ENCODE measurements at regions not wholly inside any gene's neighbourhood (a gene's known extent, or its start where the extent isn't known, plus 50 kb on each side); places are given as distances from the start of the nearest gene placed in this dataset.

DNA sequence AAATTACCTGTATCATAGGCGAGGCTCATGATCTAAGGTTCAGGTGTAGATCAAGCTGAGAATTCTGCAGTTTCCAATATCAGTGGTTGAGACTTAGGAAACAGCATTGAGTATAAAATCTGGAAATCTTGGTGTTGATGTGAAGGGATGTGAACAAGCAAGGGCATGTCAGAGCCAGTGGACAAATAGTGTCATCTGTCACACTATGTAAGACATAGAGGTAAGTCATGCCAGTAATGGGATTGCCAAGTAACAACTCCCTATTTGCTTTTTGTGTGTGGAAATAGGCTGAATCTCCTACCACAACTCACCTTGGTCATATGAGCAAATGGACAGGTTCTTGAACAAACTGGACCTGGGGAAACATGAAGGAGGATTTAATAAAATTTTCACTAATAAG lies 334.5 kb upstream of the EMCN start:
- no peak overlapping the region for H3K4me2 ChIP-seq (ENCODE audit: low read depth, low read length, poor library complexity, severe bottlenecking)
- no peaks in the 10 kb centered on the region for H4K20me1 ChIP-seq (ENCODE audit: low read depth, low read length)
- no peak overlapping the region for H3K9ac ChIP-seq (ENCODE audit: low read length)
- H3K79me2 ChIP-seq (ENCODE audit: insufficient read depth, low read length) = no peaks in the 10 kb centered on the region
- no peak overlapping the region for H3K4me3 ChIP-seq (ENCODE audit: insufficient read depth, low read length, poor library complexity, severe bottlenecking)
- no peaks in the 10 kb centered on the region for H3K9me2 ChIP-seq (replicated peaks; ENCODE audit: insufficient read depth, low read length)
- no peaks in the 10 kb centered on the region for H3K27me3 ChIP-seq (ENCODE audit: low read length)
- no peak for TF ChIP-seq EZH2phosphoT487 (conservative IDR thresholded peaks at IDR 0.05; ENCODE audit: low read length)
- TF ChIP-seq, protein P1, sequence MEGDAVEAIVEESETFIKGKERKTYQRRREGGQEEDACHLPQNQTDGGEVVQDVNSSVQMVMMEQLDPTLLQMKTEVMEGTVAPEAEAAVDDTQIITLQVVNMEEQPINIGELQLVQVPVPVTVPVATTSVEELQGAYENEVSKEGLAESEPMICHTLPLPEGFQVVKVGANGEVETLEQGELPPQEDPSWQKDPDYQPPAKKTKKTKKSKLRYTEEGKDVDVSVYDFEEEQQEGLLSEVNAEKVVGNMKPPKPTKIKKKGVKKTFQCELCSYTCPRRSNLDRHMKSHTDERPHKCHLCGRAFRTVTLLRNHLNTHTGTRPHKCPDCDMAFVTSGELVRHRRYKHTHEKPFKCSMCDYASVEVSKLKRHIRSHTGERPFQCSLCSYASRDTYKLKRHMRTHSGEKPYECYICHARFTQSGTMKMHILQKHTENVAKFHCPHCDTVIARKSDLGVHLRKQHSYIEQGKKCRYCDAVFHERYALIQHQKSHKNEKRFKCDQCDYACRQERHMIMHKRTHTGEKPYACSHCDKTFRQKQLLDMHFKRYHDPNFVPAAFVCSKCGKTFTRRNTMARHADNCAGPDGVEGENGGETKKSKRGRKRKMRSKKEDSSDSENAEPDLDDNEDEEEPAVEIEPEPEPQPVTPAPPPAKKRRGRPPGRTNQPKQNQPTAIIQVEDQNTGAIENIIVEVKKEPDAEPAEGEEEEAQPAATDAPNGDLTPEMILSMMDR (IDR thresholded peaks at IDR 0.05; ENCODE audit: insufficient read depth, low read length, poor library complexity, severe bottlenecking) = no peak
- no peaks in the 10 kb centered on the region for H3F3A ChIP-seq (ENCODE audit: insufficient read depth)
- no peaks in the 10 kb centered on the region for H3K36me3 ChIP-seq (ENCODE audit: low read length)
- H3K9me3 ChIP-seq (ENCODE audit: insufficient read depth, low read length) = no peaks in the 10 kb centered on the region
- no peak overlapping the region for H2AFZ ChIP-seq (ENCODE audit: low read depth, low read length, severe bottlenecking)
- no peak overlapping the region for H3K27ac ChIP-seq (ENCODE audit: low read depth, low read length)

DNA sequence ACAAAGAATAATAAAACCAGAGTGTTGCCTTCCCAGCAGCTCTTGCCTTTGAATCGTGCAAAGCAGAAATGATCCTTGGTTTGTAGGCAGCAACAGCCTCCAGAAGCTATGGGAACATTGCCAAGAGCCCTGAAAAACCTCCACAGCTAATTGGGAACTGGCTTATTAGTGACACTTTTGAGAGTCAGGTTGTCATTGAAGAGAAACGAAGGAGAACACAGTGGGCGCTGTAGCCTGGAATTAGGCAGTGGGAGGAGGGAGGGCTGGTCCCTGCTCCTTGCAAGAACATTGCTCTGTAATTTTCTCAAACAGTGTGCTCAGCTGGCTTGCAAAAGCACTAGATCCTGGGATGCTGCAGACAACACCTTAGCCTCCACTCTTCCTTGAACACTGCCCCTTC lies 331.5 kb upstream of the EMCN start:
- Histone ChIP-seq H3K79me2 (ENCODE audit: insufficient read depth, low read length) (no peaks in the 10 kb centered on the region), H3K4me3 (ENCODE audit: insufficient read depth, low read length, poor library complexity, severe bottlenecking) (no peak overlapping the region), H3K36me3 (ENCODE audit: low read length) (no peaks in the 10 kb centered on the region), H3K9me3 (ENCODE audit: insufficient read depth, low read length) (no peaks in the 10 kb centered on the region), H2AFZ (ENCODE audit: low read depth, low read length, severe bottlenecking) (no peak overlapping the region), H3K4me2 (ENCODE audit: low read depth, low read length, poor library complexity, severe bottlenecking) (no peak overlapping the region), H3F3A (ENCODE audit: insufficient read depth) (no peaks in the 10 kb centered on the region), H3K27me3 (ENCODE audit: low read length) (no peaks in the 10 kb centered on the region), H3K9ac (ENCODE audit: low read length) (no peak overlapping the region), H3K27ac (ENCODE audit: low read depth, low read length) (no peak overlapping the region), H4K20me1 (ENCODE audit: low read depth, low read length) (no peaks in the 10 kb centered on the region), H3K9me2 (replicated peaks; ENCODE audit: insufficient read depth, low read length) (no peaks in the 10 kb centered on the region)
- TF ChIP-seq, protein P1 (IDR thresholded peaks at IDR 0.05; ENCODE audit: insufficient read depth, low read length, poor library complexity, severe bottlenecking) = no peak
- TF ChIP-seq EZH2phosphoT487 (conservative IDR thresholded peaks at IDR 0.05; ENCODE audit: low read length) = no peak

DNA sequence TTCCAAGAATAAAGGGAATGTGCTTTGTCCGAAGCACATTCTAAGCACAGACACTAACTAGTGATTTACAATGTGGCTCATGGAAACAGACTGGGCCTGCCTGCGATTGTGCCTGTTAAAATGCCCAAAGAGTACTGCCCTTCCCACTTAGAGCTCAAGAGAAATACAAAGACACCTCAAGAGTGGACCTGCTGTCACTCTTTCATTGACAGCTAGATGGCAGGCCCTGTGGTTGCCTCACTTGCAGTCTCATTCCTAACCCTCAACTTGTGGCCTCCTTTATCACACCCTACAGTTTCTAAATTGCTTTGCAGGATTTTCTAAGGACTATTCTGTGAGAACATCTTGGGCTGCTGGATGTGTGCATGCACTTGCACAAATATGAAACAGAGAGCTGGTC lies 331.0 kb upstream of the EMCN start:
- no peaks in the 10 kb centered on the region for H3F3A ChIP-seq (ENCODE audit: insufficient read depth)
- H2AFZ ChIP-seq (ENCODE audit: low read depth, low read length, severe bottlenecking) = no peak overlapping the region
- no peaks in the 10 kb centered on the region for H3K27me3 ChIP-seq (ENCODE audit: low read length)
- H3K4me3 ChIP-seq (ENCODE audit: insufficient read depth, low read length, poor library complexity, severe bottlenecking) = no peak overlapping the region
- H3K4me2 ChIP-seq (ENCODE audit: low read depth, low read length, poor library complexity, severe bottlenecking) = no peak overlapping the region
- no peaks in the 10 kb centered on the region for H3K36me3 ChIP-seq (ENCODE audit: low read length)
- H3K27ac ChIP-seq (ENCODE audit: low read depth, low read length) = no peak overlapping the region
- H3K79me2 ChIP-seq (ENCODE audit: insufficient read depth, low read length) = no peaks in the 10 kb centered on the region
- H3K9me3 ChIP-seq (ENCODE audit: insufficient read depth, low read length) = no peaks in the 10 kb centered on the region
- H4K20me1 ChIP-seq (ENCODE audit: low read depth, low read length) = no peaks in the 10 kb centered on the region
- H3K9ac ChIP-seq (ENCODE audit: low read length) = no peak overlapping the region
- no peak for TF ChIP-seq EZH2phosphoT487 (conservative IDR thresholded peaks at IDR 0.05; ENCODE audit: low read length)
- TF ChIP-seq, protein P1 (IDR thresholded peaks at IDR 0.05; ENCODE audit: insufficient read depth, low read length, poor library complexity, severe bottlenecking) = no peak
- H3K9me2 ChIP-seq (replicated peaks; ENCODE audit: insufficient read depth, low read length) = no peaks in the 10 kb centered on the region

DNA sequence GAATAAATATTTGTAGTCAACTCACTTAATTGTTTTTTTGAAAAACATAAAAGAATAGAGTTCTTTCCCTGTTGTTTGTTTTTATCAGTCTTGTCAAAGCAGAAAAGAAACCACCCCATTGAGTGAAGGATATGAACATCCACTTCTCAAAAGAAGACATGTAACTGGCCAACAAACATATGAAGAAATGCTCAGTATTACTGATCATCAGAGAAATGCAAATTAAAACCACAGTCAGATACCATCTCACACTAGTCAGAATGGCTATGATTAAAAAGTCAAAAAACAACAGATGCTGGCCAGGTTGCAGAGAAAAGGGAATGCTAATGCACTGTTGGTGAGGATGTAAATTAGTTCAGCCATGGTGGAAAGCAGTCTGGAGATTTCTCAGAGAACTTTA lies 326.1 kb upstream of the EMCN start:
- Histone ChIP-seq H3K36me3 (ENCODE audit: low read length) (no peaks in the 10 kb centered on the region), H3F3A (ENCODE audit: insufficient read depth) (no peaks in the 10 kb centered on the region), H3K9ac (ENCODE audit: low read length) (no peak overlapping the region), H4K20me1 (ENCODE audit: low read depth, low read length) (no peaks in the 10 kb centered on the region), H3K9me2 (replicated peaks; ENCODE audit: insufficient read depth, low read length) (no peaks in the 10 kb centered on the region), H3K9me3 (ENCODE audit: insufficient read depth, low read length) (no peaks in the 10 kb centered on the region), H3K4me3 (ENCODE audit: insufficient read depth, low read length, poor library complexity, severe bottlenecking) (no peak overlapping the region), H3K27me3 (ENCODE audit: low read length) (no peaks in the 10 kb centered on the region), H3K79me2 (ENCODE audit: insufficient read depth, low read length) (no peaks in the 10 kb centered on the region), H3K4me2 (ENCODE audit: low read depth, low read length, poor library complexity, severe bottlenecking) (no peak overlapping the region), H2AFZ (ENCODE audit: low read depth, low read length, severe bottlenecking) (no peak overlapping the region), H3K27ac (ENCODE audit: low read depth, low read length) (no peak overlapping the region)
- TF ChIP-seq, protein P1 (IDR thresholded peaks at IDR 0.05; ENCODE audit: insufficient read depth, low read length, poor library complexity, severe bottlenecking) = no peak
- TF ChIP-seq EZH2phosphoT487 (conservative IDR thresholded peaks at IDR 0.05; ENCODE audit: low read length) = no peak

Data from SU-DHL-6 (cell line).